SK-N-SH treated with all-trans-retinoic acid at 6 μM for 48 hours (cell line): ENCODE measurements at regions not wholly inside any gene's neighbourhood (a gene's known extent, or its start where the extent isn't known, plus 50 kb on each side); places are given as distances from the start of the nearest gene placed in this dataset.

Experiments
- ARNTL ChIP-seq: fragments of 450-650 bp; formaldehyde crosslinking; IDR thresholded peaks from 2 replicates; pipeline ENCODE4 v1.5.0; 2020; ENCODE audit warnings: low read depth, mild to moderate bottlenecking, moderate library complexity, borderline replicate concordance
- CSDC2 ChIP-seq: fragments of 250-450 bp; sonication (Bioruptor Pico); IDR thresholded peaks from 2 replicates; pipeline ENCODE4 v1.5.0; 2020; ENCODE audit warnings: mild to moderate bottlenecking, moderate library complexity
- ESRRG ChIP-seq: fragments of 250-450 bp; sonication (Bioruptor Pico); IDR thresholded peaks from 2 replicates; pipeline ENCODE4 v1.6.1; 2021; ENCODE audit warnings: mild to moderate bottlenecking
- GLIS3 ChIP-seq: fragments of 250-450 bp; sonication (Bioruptor Pico); IDR thresholded peaks from 2 replicates; pipeline ENCODE4 v1.5.0; 2020; ENCODE audit warnings: mild to moderate bottlenecking, moderate library complexity
- PATZ1 ChIP-seq: fragments of 250-450 bp; sonication (Bioruptor Pico); IDR thresholded peaks from 2 replicates; pipeline ENCODE4 v1.8.0; 2020; ENCODE audit warnings: mild to moderate bottlenecking, moderate library complexity, borderline replicate concordance
- RARB ChIP-seq: fragments of 250-450 bp; sonication (Bioruptor Pico); IDR thresholded peaks from 2 replicates; pipeline ENCODE4 v1.8.0; 2021; ENCODE audit warnings: mild to moderate bottlenecking, moderate library complexity
- TSHZ2 ChIP-seq: fragments of 250-450 bp; sonication (Bioruptor Pico); IDR thresholded peaks from 2 replicates; pipeline ENCODE4 v1.5.0; 2020; ENCODE audit warnings: mild to moderate bottlenecking, moderate library complexity
- ZC3H10 ChIP-seq: fragments of 250-450 bp; sonication (Bioruptor Pico); IDR thresholded peaks from 2 replicates; pipeline ENCODE4 v1.5.1; 2021; ENCODE audit warnings: mild to moderate bottlenecking, moderate library complexity
- ZFP30 ChIP-seq: fragments of 450-650 bp; formaldehyde crosslinking; IDR thresholded peaks from 2 replicates; pipeline ENCODE4 v1.5.0; 2022; ENCODE audit warnings: mild to moderate bottlenecking, moderate library complexity
- ZNF565 ChIP-seq: fragments of 450-650 bp; formaldehyde crosslinking; conservative IDR thresholded peaks from 2 replicates; pipeline ENCODE4 v1.5.0; 2020; ENCODE audit warnings: low read depth, mild to moderate bottlenecking, moderate library complexity

DNA sequence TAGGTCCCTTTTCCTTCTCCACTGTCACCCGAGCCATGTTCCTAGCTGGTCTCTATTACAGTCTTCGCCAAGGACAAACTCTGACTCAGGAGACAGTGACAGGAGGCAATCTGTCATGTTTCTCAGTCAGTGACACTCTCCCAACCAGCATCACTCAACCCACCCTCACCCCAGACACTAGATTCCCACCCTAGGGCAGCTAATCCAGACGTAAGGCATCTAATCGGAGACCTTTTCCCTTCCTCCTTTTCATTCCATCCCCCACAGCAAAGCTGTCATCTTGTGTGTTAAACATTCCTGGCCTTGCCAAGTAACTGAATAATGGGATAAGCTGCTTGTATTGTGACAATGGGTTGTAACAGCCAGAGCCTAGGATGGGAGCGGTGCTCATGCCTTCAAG lies 95.2 kb downstream of the SNX18 start:
- TF ChIP-seq PATZ1 (CRISPR knock-in tag), result no peak
- no peak for TF ChIP-seq ESRRG
- no peak for TF ChIP-seq TSHZ2 (CRISPR knock-in tag)
- no peak for TF ChIP-seq ARNTL (CRISPR knock-in tag)
- no peak for TF ChIP-seq ZNF565 (CRISPR knock-in tag)
- no peak for TF ChIP-seq RARB (CRISPR knock-in tag)
- TF ChIP-seq ZFP30 (CRISPR knock-in tag), result no peak
- no peak for TF ChIP-seq ZC3H10 (CRISPR knock-in tag)
- no peak for TF ChIP-seq CSDC2 (CRISPR knock-in tag)
- no peak for TF ChIP-seq GLIS3 (CRISPR knock-in tag)
